ENCODE measurements at regions not wholly inside any gene's neighbourhood (a gene's known extent, or its start where the extent isn't known, plus 50 kb on each side); places are given as distances from the start of the nearest gene placed in this dataset.
A peak's percentile ranks its signal among the peaks of the same experiment; 100 is the strongest.

DNA sequence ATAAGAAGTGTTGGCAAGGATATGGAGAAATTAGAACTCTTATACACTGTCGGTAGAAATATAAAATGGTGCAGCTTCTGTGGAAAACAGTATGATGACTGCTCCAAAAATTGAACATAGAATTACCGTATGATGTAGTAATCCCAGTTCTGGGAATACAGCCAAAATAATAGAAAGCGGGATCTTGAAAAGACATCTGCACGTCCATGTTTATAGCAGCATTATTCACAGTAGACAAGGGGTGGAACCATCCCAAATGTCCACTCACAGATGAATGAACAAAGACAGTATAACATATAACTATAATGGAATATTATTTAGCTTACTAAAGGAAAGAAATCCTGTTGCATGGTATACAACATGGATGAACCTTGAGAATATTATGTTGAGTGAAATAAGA is 257.7 kb downstream of the TDRD15 start:
- no CpG with 5 or more reads among the region's 4 CpGs for WGBS, 2 experiments (ENCODE audit: extremely low coverage in 2 of 2, insufficient read length in 1 of 2)
- Histone ChIP-seq H3K56ac (ENCODE audit: extremely low read depth, insufficient read depth, low read length) (no peak overlapping the region), H3K18ac (ENCODE audit: low read depth, low read length) (no peak overlapping the region), H3K4ac (ENCODE audit: low read depth, low read length) (no peak overlapping the region), H2BK20ac (ENCODE audit: low read depth, low read length) (no peak overlapping the region), H3K9me3 (ENCODE audit: control insufficient read depth, insufficient read depth, low read length) (no peaks in the 10 kb centered on the region), H3K4me3 (ENCODE audit: insufficient read depth, low read depth, low read length) (no peak overlapping the region), H4K20me1 (ENCODE audit: insufficient read depth, low read length) (no peaks in the 10 kb centered on the region), H3K9me1 (ENCODE audit: insufficient read depth, low read length) (no peaks in the 10 kb centered on the region), H3K23ac (ENCODE audit: low read depth, low read length) (no peak overlapping the region), H3K4me2 (ENCODE audit: low read depth, low read length) (no peak overlapping the region; the same call in 1 of the 2 replicates), H2AK9ac (replicated peaks; ENCODE audit: low read depth, low read length, poor library complexity) (no peak overlapping the region), H4K91ac (ENCODE audit: insufficient read depth, low read depth, low read length) (no peak overlapping the region), H3K27me3 (ENCODE audit: control insufficient read depth, insufficient read depth, low read length) (no peaks in the 10 kb centered on the region), H4K5ac (ENCODE audit: low read depth, low read length) (no peak overlapping the region), H2AK5ac (ENCODE audit: low read depth, low read length) (no peak overlapping the region), H2BK5ac (ENCODE audit: low read depth, low read length, poor library complexity, severe bottlenecking) (no peak overlapping the region), H3K14ac (replicated peaks; ENCODE audit: low read depth, low read length) (no peak overlapping the region), H4K8ac (ENCODE audit: low read depth in 2 of 2, low read length in 2 of 2) (no peak overlapping the region), H3K36me3 (ENCODE audit: control insufficient read depth, insufficient read depth, low read length) (no peaks in the 10 kb centered on the region), H3K27ac (ENCODE audit: insufficient read depth, low read length) (no peak overlapping the region), H3K79me1 (ENCODE audit: low read depth in 1 of 2, low read length in 2 of 2) (no peaks in the 10 kb centered on the region), H3K4me1 (ENCODE audit: control insufficient read depth, insufficient read depth, low read length) (no peaks in the 10 kb centered on the region), H3K9ac (ENCODE audit: low read depth, low read length) (no peak overlapping the region), H2AFZ (replicated peaks; ENCODE audit: low read length, poor library complexity) (no peak overlapping the region), H2BK15ac (ENCODE audit: low read depth, low read length) (no peak overlapping the region), H2BK120ac (ENCODE audit: low read depth, low read length) (no peak overlapping the region)
- ATAC-seq (ENCODE audit: low read depth), result 0 out of 2 replicates have a peak, but pooled peaks have one; percentile 29
- dilution Hi-C loops (cut with HindIII; ENCODE audit: low sequenced_read_pairs, unreplicated experiment), result no loop called here
- intact Hi-C loops (cut with micrococcal nuclease), result no loop called here
- ChIA-PET CTCF (interaction anchor here (0.8 kb wide), 1 partner anchor 9 kb away, joined by 3 read pairs; no protein-coding TSS in a partner anchor), POLR2A (ENCODE audit: unreplicated experiment) (no interaction called here)
- in situ Hi-C loops (cut with MboI; ENCODE audit: low sequenced_read_pairs), result no loop called here
- TF ChIP-seq CHD1 (IDR thresholded peaks at IDR 0.05; ENCODE audit: low read depth, low read length) (no peak), POLR2A (IDR thresholded peaks at IDR 0.05; ENCODE audit: low read depth, low read length) (no peak), RAD21 (IDR thresholded peaks at IDR 0.05; ENCODE audit: low read length) (no peak), BHLHE40 (IDR thresholded peaks at IDR 0.05; ENCODE audit: low read depth, low read length) (no peak), RCOR1 (IDR thresholded peaks at IDR 0.05; ENCODE audit: insufficient replicate concordance, low read length) (no peak), MAFK (IDR thresholded peaks at IDR 0.05; ENCODE audit: low read depth, low read length) (no peak), RFX5 (IDR thresholded peaks at IDR 0.05; ENCODE audit: low read depth, low read length) (no peak), CEBPB (IDR thresholded peaks at IDR 0.05; ENCODE audit: low read depth, low read length) (no peak), MAZ (IDR thresholded peaks at IDR 0.05; ENCODE audit: borderline replicate concordance, low read depth, low read length) (no peak), NFE2L2 (IDR thresholded peaks at IDR 0.05; ENCODE audit: low read depth, low read length) (no peak), SMC3 (IDR thresholded peaks at IDR 0.05; ENCODE audit: low read depth, low read length) (no peak), FOS (IDR thresholded peaks at IDR 0.05; ENCODE audit: low read depth, low read length) (no peak)
- TF ChIP-seq, protein P1, sequence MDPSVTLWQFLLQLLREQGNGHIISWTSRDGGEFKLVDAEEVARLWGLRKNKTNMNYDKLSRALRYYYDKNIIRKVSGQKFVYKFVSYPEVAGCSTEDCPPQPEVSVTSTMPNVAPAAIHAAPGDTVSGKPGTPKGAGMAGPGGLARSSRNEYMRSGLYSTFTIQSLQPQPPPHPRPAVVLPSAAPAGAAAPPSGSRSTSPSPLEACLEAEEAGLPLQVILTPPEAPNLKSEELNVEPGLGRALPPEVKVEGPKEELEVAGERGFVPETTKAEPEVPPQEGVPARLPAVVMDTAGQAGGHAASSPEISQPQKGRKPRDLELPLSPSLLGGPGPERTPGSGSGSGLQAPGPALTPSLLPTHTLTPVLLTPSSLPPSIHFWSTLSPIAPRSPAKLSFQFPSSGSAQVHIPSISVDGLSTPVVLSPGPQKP (IDR thresholded peaks at IDR 0.05; ENCODE audit: borderline replicate concordance, low read depth, low read length), result no peak
- TF ChIP-seq, protein P2, sequence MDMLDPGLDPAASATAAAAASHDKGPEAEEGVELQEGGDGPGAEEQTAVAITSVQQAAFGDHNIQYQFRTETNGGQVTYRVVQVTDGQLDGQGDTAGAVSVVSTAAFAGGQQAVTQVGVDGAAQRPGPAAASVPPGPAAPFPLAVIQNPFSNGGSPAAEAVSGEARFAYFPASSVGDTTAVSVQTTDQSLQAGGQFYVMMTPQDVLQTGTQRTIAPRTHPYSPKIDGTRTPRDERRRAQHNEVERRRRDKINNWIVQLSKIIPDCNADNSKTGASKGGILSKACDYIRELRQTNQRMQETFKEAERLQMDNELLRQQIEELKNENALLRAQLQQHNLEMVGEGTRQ (IDR thresholded peaks at IDR 0.05; ENCODE audit: low read depth, low read length), result no peak
- TF ChIP-seq, protein P3, sequence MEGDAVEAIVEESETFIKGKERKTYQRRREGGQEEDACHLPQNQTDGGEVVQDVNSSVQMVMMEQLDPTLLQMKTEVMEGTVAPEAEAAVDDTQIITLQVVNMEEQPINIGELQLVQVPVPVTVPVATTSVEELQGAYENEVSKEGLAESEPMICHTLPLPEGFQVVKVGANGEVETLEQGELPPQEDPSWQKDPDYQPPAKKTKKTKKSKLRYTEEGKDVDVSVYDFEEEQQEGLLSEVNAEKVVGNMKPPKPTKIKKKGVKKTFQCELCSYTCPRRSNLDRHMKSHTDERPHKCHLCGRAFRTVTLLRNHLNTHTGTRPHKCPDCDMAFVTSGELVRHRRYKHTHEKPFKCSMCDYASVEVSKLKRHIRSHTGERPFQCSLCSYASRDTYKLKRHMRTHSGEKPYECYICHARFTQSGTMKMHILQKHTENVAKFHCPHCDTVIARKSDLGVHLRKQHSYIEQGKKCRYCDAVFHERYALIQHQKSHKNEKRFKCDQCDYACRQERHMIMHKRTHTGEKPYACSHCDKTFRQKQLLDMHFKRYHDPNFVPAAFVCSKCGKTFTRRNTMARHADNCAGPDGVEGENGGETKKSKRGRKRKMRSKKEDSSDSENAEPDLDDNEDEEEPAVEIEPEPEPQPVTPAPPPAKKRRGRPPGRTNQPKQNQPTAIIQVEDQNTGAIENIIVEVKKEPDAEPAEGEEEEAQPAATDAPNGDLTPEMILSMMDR (conservative IDR thresholded peaks at IDR 0.05; ENCODE audit: low read depth, low read length), result no peak
- BruUV-seq (replicated peaks), result no TSS peak
- peak; percentile 86 for DNase-seq

Measured in IMR-90 (cell line).